ENCODE measurements at regions not wholly inside any gene's neighbourhood (a gene's known extent, or its start where the extent isn't known, plus 50 kb on each side); places are given as distances from the start of the nearest gene placed in this dataset.

DNA sequence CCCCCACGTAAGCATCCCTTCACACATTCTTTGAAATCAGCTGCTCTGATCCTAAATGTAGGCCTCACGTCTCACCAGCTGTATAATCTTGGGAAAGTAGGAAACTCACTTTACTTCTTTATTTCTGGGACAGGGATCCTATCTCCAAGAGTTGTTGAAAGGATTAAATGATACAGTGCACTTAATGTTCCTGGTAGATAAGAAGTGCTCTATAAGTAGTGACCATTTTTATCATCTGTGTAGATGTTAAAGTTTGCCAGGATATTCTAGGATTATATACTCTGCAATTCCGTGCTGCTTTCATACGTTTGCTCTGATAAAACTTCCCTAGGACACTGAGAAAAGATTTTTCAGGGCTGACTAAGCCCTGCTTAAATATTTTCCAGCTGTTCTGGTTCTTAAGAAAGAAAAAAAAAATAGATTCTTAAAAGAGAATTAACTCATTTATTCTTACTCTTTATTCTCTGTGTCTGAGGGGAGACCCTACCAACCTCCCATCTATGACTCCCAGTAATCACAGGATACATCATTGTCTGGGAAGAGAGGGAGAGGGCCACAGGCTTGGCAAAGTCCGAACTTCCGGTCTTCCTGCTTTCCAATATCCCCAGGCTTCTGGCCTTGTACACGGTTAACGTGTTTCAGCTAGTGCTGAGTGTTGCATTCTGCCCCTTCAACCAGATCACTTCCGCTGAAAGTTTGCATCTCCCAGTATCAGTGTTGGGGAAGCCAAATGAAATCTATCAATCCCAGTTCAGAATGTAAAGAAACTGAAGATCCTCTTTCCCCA, 269.2 kb downstream of the TRIML1 start:
- Histone ChIP-seq H3K27ac (no peak overlapping the region), H3K27me3 (no peaks in the 10 kb centered on the region), H3K36me3 (no peaks in the 10 kb centered on the region), H3K9me3 (no peaks in the 10 kb centered on the region), H3K4me1 (no peaks in the 10 kb centered on the region), H3K4me3 (no peak overlapping the region)
- TF ChIP-seq, protein P1, sequence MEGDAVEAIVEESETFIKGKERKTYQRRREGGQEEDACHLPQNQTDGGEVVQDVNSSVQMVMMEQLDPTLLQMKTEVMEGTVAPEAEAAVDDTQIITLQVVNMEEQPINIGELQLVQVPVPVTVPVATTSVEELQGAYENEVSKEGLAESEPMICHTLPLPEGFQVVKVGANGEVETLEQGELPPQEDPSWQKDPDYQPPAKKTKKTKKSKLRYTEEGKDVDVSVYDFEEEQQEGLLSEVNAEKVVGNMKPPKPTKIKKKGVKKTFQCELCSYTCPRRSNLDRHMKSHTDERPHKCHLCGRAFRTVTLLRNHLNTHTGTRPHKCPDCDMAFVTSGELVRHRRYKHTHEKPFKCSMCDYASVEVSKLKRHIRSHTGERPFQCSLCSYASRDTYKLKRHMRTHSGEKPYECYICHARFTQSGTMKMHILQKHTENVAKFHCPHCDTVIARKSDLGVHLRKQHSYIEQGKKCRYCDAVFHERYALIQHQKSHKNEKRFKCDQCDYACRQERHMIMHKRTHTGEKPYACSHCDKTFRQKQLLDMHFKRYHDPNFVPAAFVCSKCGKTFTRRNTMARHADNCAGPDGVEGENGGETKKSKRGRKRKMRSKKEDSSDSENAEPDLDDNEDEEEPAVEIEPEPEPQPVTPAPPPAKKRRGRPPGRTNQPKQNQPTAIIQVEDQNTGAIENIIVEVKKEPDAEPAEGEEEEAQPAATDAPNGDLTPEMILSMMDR (IDR thresholded peaks at IDR 0.05): no peak
- TF ChIP-seq POLR2A (IDR thresholded peaks at IDR 0.05) (no peak), POLR2AphosphoS5 (IDR thresholded peaks at IDR 0.05; ENCODE audit: insufficient read depth in 1 of 2, low read depth in 1 of 2) (no peak)
- intact Hi-C loops (cut with DNase I): no loop called here
- DNase-seq (ENCODE audit: extremely low spot score in 2 of 2): no peak

DNA sequence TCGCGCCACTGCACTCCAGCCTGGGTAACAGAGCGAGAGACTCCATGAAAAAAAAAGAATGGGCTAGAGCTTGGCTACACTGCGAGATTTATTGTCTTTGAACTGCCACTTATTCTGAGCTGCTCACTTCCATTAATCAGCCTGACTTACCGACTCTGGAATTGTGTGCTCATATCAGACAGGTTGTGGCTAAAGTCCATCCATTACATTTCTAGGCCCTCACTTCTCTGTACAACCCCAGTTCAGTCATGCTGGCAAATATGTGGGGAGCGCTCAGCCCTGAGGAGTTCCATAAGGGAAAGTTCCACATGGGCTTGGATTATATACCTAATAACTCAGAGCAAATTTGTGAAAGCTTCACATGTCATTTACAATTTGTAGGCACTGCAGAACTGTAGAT, 270.6 kb downstream of the TRIML1 start:
- TF ChIP-seq, protein P1 (IDR thresholded peaks at IDR 0.05): no peak
- TF ChIP-seq POLR2AphosphoS5 (IDR thresholded peaks at IDR 0.05; ENCODE audit: insufficient read depth in 1 of 2, low read depth in 1 of 2) (no peak), POLR2A (IDR thresholded peaks at IDR 0.05) (no peak)

DNA sequence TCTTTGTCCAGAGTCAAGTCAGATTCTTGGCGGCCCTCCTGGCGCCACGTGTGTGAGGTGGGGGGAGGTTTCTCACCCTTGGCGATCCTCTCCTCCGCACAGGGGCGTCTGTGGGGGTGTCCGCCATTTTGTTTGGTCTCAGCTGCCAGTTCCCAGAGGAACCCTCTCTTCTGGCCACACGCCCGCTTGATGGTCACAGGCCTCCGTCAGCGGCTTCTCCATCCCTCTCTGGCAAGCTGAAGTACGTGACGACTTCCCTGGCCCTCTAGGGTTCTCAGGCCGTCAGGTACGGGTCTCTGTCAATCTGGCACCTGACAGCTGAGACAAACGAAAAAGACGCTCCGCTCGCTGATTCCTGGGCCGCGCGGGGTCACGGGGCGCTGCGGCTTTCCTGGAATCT, 272.6 kb downstream of the TRIML1 start:
- TF ChIP-seq, protein P1 (IDR thresholded peaks at IDR 0.05): no peak
- TF ChIP-seq POLR2AphosphoS5 (IDR thresholded peaks at IDR 0.05; ENCODE audit: insufficient read depth in 1 of 2, low read depth in 1 of 2) (no peak), POLR2A (IDR thresholded peaks at IDR 0.05) (no peak)
- Histone ChIP-seq H3K4me1 (no peaks in the 10 kb centered on the region), H3K36me3 (no peaks in the 10 kb centered on the region), H3K27me3 (no peaks in the 10 kb centered on the region), H3K4me3 (no peak overlapping the region), H3K9me3 (no peaks in the 10 kb centered on the region), H3K27ac (no peak overlapping the region)
- no peak for DNase-seq (ENCODE audit: extremely low spot score in 2 of 2)
- intact Hi-C loops (cut with DNase I): no loop called here

More for the DNA sequence above, 270.6 kb downstream of the TRIML1 start:
- Histone ChIP-seq H3K36me3 (no peaks in the 10 kb centered on the region), H3K27me3 (no peaks in the 10 kb centered on the region), H3K9me3 (no peaks in the 10 kb centered on the region), H3K27ac (no peak overlapping the region), H3K4me1 (no peaks in the 10 kb centered on the region), H3K4me3 (no peak overlapping the region)
- no peak for DNase-seq (ENCODE audit: extremely low spot score in 2 of 2)
- intact Hi-C loops (cut with DNase I): no loop called here

DNA sequence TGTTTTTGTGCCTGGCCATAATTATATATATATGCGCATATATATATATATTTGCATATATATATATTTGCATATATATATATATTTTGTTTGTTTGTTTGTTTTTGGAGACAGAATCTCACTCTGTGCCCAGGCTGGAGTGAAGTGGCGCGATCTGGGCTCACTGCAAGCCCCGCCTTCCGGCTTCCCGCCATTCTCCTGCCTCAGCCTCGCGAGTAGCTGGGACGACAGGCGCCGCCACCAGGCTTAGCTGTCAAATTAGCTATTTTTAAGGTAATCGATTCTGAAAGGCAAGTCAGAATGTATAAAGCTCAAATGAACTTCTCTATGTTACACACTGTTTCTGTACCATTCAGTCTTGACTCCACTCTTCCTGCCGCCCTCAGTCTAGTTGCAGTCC, 273.3 kb downstream of the TRIML1 start:
- no peak for DNase-seq (ENCODE audit: extremely low spot score in 2 of 2)
- H3K4me3 ChIP-seq: no peak overlapping the region
- no peaks in the 10 kb centered on the region for H3K36me3 ChIP-seq
- no peak overlapping the region for H3K27ac ChIP-seq
- no peaks in the 10 kb centered on the region for H3K4me1 ChIP-seq
- intact Hi-C loops (cut with DNase I): no loop called here
- no peaks in the 10 kb centered on the region for H3K9me3 ChIP-seq
- no peaks in the 10 kb centered on the region for H3K27me3 ChIP-seq
- TF ChIP-seq, protein P1 (IDR thresholded peaks at IDR 0.05): no peak
- TF ChIP-seq POLR2A (IDR thresholded peaks at IDR 0.05) (no peak), POLR2AphosphoS5 (IDR thresholded peaks at IDR 0.05; ENCODE audit: insufficient read depth in 1 of 2, low read depth in 1 of 2) (no peak)

DNA sequence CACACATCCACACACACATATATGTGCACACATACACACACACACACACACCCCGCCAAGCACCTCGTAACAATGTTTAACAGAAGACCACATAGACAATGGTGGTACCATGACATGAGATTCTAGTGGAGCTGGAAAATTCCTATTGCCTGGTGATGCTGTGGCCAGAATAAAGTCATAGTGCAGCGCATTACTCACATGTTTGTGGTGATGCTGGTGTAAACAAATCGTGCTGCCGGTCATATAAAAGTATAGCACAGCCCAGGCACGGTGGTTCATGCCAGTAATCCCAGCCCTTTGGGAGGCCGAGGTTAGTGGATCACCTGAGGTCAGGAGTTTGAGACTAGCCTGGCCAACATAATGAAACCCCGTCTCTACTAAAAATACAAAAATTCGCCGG, 275.2 kb downstream of the TRIML1 start:
- Histone ChIP-seq H3K4me3 (no peak overlapping the region), H3K27me3 (no peaks in the 10 kb centered on the region), H3K27ac (no peak overlapping the region), H3K36me3 (no peaks in the 10 kb centered on the region), H3K4me1 (no peaks in the 10 kb centered on the region), H3K9me3 (no peaks in the 10 kb centered on the region)
- intact Hi-C loops (cut with DNase I): no loop called here
- TF ChIP-seq POLR2A (IDR thresholded peaks at IDR 0.05): no peak
- TF ChIP-seq, protein P1 (IDR thresholded peaks at IDR 0.05): no peak
- no peak for TF ChIP-seq POLR2AphosphoS5 (IDR thresholded peaks at IDR 0.05; ENCODE audit: insufficient read depth in 1 of 2, low read depth in 1 of 2)
- DNase-seq (ENCODE audit: extremely low spot score in 2 of 2): no peak
